BE2C (cell line): ENCODE measurements at regions not wholly inside any gene's neighbourhood (a gene's known extent, or its start where the extent isn't known, plus 50 kb on each side); places are given as distances from the start of the nearest gene placed in this dataset.

Experiments used
- DNase-seq: peaks from one replicate; pipeline ENCODE4 v3.0.0-alpha.2; 2020
- H3K27me3 ChIP-seq: fragments of 250-450 bp; sonication (Bioruptor Pico); 2 replicates; pipeline ENCODE4 v1.5.1; 2020; ENCODE audit warnings: mild to moderate bottlenecking
- H3K36me3 ChIP-seq: fragments of 250-450 bp; sonication (Bioruptor Pico); 2 replicates; pipeline ENCODE4 v1.5.1; 2020; ENCODE audit warnings: mild to moderate bottlenecking
- H3K4me1 ChIP-seq: fragments of 250-450 bp; sonication (Bioruptor Pico); 2 replicates; pipeline ENCODE4 v1.5.1; 2020
- H3K4me3 ChIP-seq: 2 replicates; pipeline ENCODE4 v1.5.1; 2011; ENCODE audit warnings: low read depth, low read length
- H3K9me3 ChIP-seq: fragments of 250-450 bp; sonication (Bioruptor Pico); 2 replicates; pipeline ENCODE4 v1.5.1; 2020
- TF ChIP-seq, protein P1 (sequence below): IDR thresholded peaks from 2 replicates; pipeline ENCODE4 v1.5.1; 2012; ENCODE audit warnings: mild to moderate bottlenecking, low read depth, low read length

DNA sequence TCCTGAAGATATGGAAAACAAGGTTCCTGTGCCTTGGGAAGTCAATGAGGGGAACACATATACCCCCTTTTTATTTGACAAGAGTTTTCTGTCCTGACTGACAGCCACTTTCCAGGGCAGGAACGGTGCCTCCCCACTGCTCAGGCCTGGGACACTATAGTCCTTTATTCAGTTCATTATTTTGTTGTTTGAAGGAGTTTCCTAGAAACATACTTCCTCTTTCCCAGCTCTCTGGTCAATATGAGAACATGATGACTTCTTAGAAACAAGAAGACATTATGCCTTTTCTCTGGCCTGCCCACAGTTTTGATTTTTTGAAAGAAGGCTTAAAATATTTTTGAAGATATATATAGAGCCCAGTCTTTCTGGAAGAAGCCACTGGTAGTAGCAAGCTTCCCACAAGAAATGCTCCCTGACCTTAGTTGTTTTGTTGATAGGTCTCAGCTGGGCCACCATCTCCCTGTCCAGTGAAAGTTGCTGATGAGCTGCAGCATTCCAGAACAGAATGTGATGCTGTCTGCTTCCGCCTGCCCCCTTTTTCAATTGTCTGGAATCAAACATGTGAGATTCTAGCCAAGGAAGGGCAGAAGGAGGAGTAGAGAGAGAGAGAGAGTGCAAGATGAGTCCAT, 122.7 kb upstream of the ADRA1D start:
- H3K4me3 ChIP-seq: no peak overlapping the region
- no peak for DNase-seq
- H3K36me3 ChIP-seq: no peaks in the 10 kb centered on the region
- TF ChIP-seq, protein P1, sequence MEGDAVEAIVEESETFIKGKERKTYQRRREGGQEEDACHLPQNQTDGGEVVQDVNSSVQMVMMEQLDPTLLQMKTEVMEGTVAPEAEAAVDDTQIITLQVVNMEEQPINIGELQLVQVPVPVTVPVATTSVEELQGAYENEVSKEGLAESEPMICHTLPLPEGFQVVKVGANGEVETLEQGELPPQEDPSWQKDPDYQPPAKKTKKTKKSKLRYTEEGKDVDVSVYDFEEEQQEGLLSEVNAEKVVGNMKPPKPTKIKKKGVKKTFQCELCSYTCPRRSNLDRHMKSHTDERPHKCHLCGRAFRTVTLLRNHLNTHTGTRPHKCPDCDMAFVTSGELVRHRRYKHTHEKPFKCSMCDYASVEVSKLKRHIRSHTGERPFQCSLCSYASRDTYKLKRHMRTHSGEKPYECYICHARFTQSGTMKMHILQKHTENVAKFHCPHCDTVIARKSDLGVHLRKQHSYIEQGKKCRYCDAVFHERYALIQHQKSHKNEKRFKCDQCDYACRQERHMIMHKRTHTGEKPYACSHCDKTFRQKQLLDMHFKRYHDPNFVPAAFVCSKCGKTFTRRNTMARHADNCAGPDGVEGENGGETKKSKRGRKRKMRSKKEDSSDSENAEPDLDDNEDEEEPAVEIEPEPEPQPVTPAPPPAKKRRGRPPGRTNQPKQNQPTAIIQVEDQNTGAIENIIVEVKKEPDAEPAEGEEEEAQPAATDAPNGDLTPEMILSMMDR: no peak
- H3K4me1 ChIP-seq: no peaks in the 10 kb centered on the region
- H3K9me3 ChIP-seq: no peaks in the 10 kb centered on the region
- H3K27me3 ChIP-seq: no peaks in the 10 kb centered on the region

DNA sequence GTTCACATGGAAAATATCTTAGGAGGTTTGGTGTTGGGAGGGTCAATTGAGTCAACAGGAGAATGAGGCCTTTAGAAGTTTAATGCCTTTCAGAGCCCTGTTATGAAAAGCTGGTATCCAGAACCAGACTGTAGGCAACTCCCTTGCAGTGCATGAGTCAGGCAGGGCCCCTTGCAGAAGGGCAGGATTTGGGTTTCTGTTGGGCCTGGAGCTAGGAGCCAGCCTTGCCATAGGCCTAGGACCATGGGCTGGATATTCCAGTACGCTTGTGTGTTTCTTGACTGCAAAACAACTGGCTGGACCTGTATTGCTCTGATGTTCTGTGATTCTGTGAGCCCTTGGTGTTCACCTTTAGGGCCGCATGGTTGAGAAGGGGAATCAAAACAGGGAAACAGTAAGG, 121.8 kb upstream of the ADRA1D start:
- Histone ChIP-seq H3K9me3 (no peaks in the 10 kb centered on the region), H3K4me3 (no peak overlapping the region), H3K36me3 (no peaks in the 10 kb centered on the region), H3K4me1 (no peaks in the 10 kb centered on the region), H3K27me3 (no peaks in the 10 kb centered on the region)
- TF ChIP-seq, protein P1: no peak
- no peak for DNase-seq

DNA sequence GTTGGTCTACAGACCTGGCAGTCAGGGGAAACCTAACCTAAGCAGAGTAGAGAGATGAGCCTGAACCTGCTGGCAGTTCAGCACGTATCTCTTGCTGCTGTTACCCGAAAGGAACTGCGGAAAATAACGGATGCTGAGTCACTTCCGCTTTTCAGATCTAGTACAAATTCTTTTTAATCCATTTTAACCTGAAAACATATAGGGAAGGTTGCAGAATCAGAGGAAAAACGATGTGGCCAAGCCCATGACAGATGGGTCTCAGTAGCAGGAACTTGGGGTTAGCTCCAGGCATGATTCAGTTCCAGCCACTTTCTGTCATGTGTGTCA, 120.7 kb upstream of the ADRA1D start:
- no peak for DNase-seq
- H3K9me3 ChIP-seq: no peaks in the 10 kb centered on the region
- H3K27me3 ChIP-seq: no peaks in the 10 kb centered on the region
- TF ChIP-seq, protein P1: no peak
- no peaks in the 10 kb centered on the region for H3K4me1 ChIP-seq
- no peak overlapping the region for H3K4me3 ChIP-seq
- no peaks in the 10 kb centered on the region for H3K36me3 ChIP-seq

DNA sequence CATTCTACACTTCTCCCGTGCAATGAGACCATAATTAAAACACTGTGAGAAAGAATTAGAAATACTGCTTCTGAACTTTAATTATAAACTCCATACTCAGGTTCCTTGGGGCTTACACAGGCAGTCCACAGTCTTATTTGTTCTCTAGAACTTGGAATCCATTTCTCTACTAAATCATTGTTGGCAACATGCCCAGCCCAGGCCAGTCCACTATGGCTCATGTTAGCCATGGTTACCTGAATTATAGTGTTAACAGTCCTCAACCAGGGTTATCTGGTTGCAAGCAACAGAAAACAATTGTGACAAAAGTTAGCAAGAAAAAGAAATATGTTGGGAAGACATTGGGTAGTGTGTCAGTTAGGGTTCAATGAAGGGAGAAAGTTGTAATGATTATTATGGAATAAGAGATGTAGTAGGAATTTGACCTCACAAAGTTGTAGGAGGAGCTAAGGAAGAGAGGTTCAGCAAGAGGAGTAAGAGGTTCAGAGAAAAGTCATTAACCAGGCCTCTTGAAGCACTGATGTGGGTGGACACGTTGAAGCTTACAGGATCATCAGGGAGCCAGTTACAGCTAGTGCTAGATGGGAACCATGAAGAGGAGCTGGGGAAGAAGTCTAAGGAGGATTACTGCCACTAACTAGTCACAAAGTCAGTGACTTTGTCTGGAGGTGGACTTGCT, 120.2 kb upstream of the ADRA1D start:
- Histone ChIP-seq H3K36me3 (no peaks in the 10 kb centered on the region), H3K4me1 (no peaks in the 10 kb centered on the region), H3K4me3 (no peak overlapping the region), H3K27me3 (no peaks in the 10 kb centered on the region), H3K9me3 (no peaks in the 10 kb centered on the region)
- TF ChIP-seq, protein P1: no peak
- DNase-seq: no peak

DNA sequence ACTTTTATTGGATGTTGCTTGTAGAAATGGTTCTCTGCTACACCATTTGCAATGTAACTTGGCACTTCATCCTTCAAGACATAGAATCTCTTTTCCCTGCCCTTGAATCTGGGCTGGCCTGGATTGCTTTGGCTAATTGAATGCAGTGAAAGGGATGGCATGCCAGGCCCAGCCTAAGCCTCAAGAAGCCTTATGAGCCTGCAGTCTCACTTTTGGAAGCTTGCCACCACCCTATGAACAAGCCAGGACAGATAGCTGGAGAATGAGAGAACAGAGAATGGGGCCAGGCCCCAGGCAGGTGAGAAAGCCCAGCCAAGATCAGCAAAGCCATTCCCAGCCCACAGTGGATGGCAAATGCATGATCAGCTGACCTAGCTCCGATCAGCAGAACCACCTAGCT, 117.0 kb upstream of the ADRA1D start:
- H3K36me3 ChIP-seq: no peaks in the 10 kb centered on the region

DNA sequence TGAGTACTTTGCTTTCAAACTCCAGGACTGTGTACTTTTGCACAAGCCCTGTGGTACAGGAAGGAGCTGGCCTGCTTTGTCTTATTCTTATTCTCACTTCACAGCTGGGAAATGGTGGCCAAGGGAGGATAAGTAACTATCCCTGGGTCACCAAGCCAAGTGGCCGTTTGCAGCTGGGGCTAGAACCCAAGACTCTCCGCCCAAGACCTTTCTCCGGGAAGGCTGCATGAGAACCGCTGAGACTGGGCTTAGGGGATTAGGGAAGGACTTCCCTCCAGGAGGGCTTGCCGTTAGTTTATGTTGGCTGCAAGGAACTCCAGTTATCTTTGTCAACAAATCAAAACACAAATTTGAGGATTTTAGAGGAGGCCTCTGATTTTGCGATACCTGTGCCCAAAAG, 109.5 kb upstream of the ADRA1D start:
- TF ChIP-seq, protein P1: no peak

More for the DNA sequence above, 117.0 kb upstream of the ADRA1D start:
- Histone ChIP-seq H3K27me3 (no peaks in the 10 kb centered on the region), H3K9me3 (no peaks in the 10 kb centered on the region), H3K4me3 (no peak overlapping the region), H3K4me1 (no peaks in the 10 kb centered on the region)
- TF ChIP-seq, protein P1: no peak
- no peak for DNase-seq

More for the DNA sequence above, 109.5 kb upstream of the ADRA1D start:
- no peak for DNase-seq
- no peaks in the 10 kb centered on the region; the same call in 1 of the 2 replicates for H3K9me3 ChIP-seq
- H3K4me1 ChIP-seq: no peaks in the 10 kb centered on the region
- H3K4me3 ChIP-seq: no peak overlapping the region
- no peaks in the 10 kb centered on the region for H3K27me3 ChIP-seq
- H3K36me3 ChIP-seq: no peaks in the 10 kb centered on the region
